ENCODE measurements at regions not wholly inside any gene's neighbourhood (a gene's known extent, or its start where the extent isn't known, plus 50 kb on each side); places are given as distances from the start of the nearest gene placed in this dataset.

DNA sequence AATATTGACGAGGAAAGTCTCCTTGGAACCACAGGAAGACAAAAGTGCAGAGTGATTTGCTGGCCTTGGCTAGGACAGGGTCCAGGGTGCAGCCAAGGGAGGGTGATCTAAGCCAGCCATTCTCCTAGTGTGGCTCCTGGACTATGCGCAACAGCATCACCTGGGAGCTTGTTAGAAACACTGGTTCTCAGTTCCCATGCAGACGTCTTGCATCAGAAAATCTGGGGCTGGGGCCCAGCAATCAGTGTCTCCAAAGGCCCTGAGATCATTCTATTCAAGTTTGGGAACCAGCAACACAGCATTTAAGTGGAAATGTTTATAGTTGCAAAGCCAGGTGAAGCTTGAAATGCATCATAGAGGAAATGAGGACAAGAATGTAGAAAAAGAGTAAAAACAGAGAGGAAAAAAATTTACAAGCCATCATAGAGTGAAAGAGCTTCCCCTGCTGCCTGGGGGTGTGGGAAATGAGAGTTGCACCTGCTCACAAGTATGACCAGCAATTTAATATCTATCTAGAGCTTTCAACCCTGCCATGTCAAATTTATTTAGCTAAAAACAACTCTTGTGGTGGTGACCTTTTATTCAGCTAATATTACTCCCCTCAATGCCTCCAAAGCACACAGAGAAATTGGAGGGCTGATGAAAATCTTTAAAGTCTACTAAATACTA lies 54.4 kb upstream of the SEC11C start:
- Histone ChIP-seq H2AFZ (ENCODE audit: low read depth, low read length) (no peak overlapping the region), H3K9me1 (ENCODE audit: control insufficient read depth, insufficient read depth, low read length) (no peaks in the 10 kb centered on the region), H3K4me3 (no peak overlapping the region), H3K9ac (ENCODE audit: insufficient read depth in 1 of 2, low read depth in 2 of 2, low read length in 2 of 2) (no peak overlapping the region), H3K79me2 (ENCODE audit: control insufficient read depth, insufficient read depth, low read length) (no peaks in the 10 kb centered on the region), H4K20me1 (replicated peaks; ENCODE audit: control insufficient read depth, insufficient read depth, low read length) (no peaks in the 10 kb centered on the region), H3K27ac (ENCODE audit: extremely low read depth, low read depth, low read length) (no peak overlapping the region), H3K36me3 (ENCODE audit: control insufficient read depth, insufficient read depth, low read length) (no peaks in the 10 kb centered on the region), H3K4me2 (ENCODE audit: insufficient read depth, low read length) (no peak overlapping the region), H3K4me1 (replicated peaks in 1 of 2; ENCODE audit: control insufficient read depth in 2 of 2, insufficient read depth in 2 of 2, low read length in 2 of 2) (no peaks in the 10 kb centered on the region), H3K9me3 (replicated peaks; ENCODE audit: control insufficient read depth, insufficient read depth, low read depth, low read length) (no peaks in the 10 kb centered on the region), H3K27me3 (ENCODE audit: control insufficient read depth in 2 of 2, insufficient read depth in 2 of 2, low read length in 2 of 2) (peaks cover 0 to 5% of the 10 kb centered on the region in 2 experiments; a peak in 2 of 5 replicates)
- intact Hi-C loops (cut with micrococcal nuclease) (no loop called here), in situ Hi-C loops (cut with MboI) (no loop called here)
- FAIRE-seq (no peak), DNase-seq (ENCODE audit: extremely low read depth in 1 of 4, low spot score in 3 of 4) (no peak), ATAC-seq (no peak)
- CTCF ChIA-PET (ENCODE audit: low intra/inter-chr PET ratio) = no interaction called here
- POLR2A ChIA-PET = interaction anchor here (0.6 to 1.3 kb wide), 2 partner anchors 8 to 110 kb away, joined by 3 read pairs; no protein-coding TSS in a partner anchor
- TF ChIP-seq MECOM (CRISPR knock-in tag; IDR thresholded peaks at IDR 0.05) (no peak), JUND (IDR thresholded peaks at IDR 0.05; ENCODE audit: borderline replicate concordance, low read depth, low read length) (no peak), JUND (tag; IDR thresholded peaks at IDR 0.05; ENCODE audit: borderline replicate concordance, low read depth, low read length) (no peak), ZNF133 (CRISPR knock-in tag; IDR thresholded peaks at IDR 0.05) (no peak), SRSF3 (IDR thresholded peaks at IDR 0.05; ENCODE audit: insufficient read depth, low read length) (no peak), CEBPB (tag; IDR thresholded peaks at IDR 0.05) (no peak)
- TF ChIP-seq, protein P1, sequence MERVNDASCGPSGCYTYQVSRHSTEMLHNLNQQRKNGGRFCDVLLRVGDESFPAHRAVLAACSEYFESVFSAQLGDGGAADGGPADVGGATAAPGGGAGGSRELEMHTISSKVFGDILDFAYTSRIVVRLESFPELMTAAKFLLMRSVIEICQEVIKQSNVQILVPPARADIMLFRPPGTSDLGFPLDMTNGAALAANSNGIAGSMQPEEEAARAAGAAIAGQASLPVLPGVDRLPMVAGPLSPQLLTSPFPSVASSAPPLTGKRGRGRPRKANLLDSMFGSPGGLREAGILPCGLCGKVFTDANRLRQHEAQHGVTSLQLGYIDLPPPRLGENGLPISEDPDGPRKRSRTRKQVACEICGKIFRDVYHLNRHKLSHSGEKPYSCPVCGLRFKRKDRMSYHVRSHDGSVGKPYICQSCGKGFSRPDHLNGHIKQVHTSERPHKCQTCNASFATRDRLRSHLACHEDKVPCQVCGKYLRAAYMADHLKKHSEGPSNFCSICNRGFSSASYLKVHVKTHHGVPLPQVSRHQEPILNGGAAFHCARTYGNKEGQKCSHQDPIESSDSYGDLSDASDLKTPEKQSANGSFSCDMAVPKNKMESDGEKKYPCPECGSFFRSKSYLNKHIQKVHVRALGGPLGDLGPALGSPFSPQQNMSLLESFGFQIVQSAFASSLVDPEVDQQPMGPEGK (CRISPR knock-in tag; IDR thresholded peaks at IDR 0.05; ENCODE audit: borderline replicate concordance) = no peak
- no TSS peak for BruUV-seq (replicated peaks)
- WGBS (ENCODE audit: insufficient coverage, low coverage, missing lambda C conversion rate) = 13% methylated on average over 3 of the region's 3 CpGs
